GM18520 (cell line): ENCODE measurements at regions not wholly inside any gene's neighbourhood (a gene's known extent, or its start where the extent isn't known, plus 50 kb on each side); places are given as distances from the start of the nearest gene placed in this dataset.
"Not testable (repeated sequence)": the region's sequence is repeated elsewhere in the genome, so short reads cannot be mapped to it uniquely, and the experiment has no call there.

Experiments used
- ATAC-seq: cut with Tn5 transposase; IDR thresholded peaks from one replicate; pipeline ENCODE4 v1.9.1; 2021; ENCODE audit not compliant: unreplicated experiment

GRCh38 chr13:56015919-56016318 is 1124.8 kb upstream of the PRR20A start:
- ATAC-seq, result no peak

GRCh38 chr13:56019606-56020005 is 1121.1 kb upstream of the PRR20A start:
- ATAC-seq, result no peak

GRCh38 chr13:56020425-56020824 is 1120.3 kb upstream of the PRR20A start:
- ATAC-seq, result no peak

- no peak for ATAC-seq
Observed at GRCh38 chr13:56039992-56040391, 1100.7 kb upstream of the PRR20A start.

- ATAC-seq, result no peak
Observed at GRCh38 chr13:56066321-56066720, 1074.4 kb upstream of the PRR20A start.

GRCh38 chr13:56102641-56103040 is 1038.1 kb upstream of the PRR20A start:
- no peak for ATAC-seq

GRCh38 chr13:56110751-56111150 is 1030.0 kb upstream of the PRR20A start:
- no peak for ATAC-seq

- ATAC-seq, result no peak
Observed at GRCh38 chr13:56134524-56134923, 1006.2 kb upstream of the PRR20A start.

GRCh38 chr13:56166864-56167263 is 973.9 kb upstream of the PRR20A start:
- ATAC-seq, result no peak

GRCh38 chr13:56168581-56168980 is 972.1 kb upstream of the PRR20A start:
- ATAC-seq, result no peak

GRCh38 chr13:56173346-56173745 is 967.4 kb upstream of the PRR20A start:
- ATAC-seq, result no peak

- ATAC-seq, result no peak
Observed at GRCh38 chr13:56182598-56182997, 958.1 kb upstream of the PRR20A start.

- no peak for ATAC-seq
Observed at GRCh38 chr13:56187331-56187730, 953.4 kb upstream of the PRR20A start.

GRCh38 chr13:56188582-56188981 is 952.1 kb upstream of the PRR20A start:
- not testable (repeated sequence) for ATAC-seq

- ATAC-seq, result no peak
Observed at GRCh38 chr13:56189439-56189838, 951.3 kb upstream of the PRR20A start.

GRCh38 chr13:56189978-56190377 is 950.7 kb upstream of the PRR20A start:
- ATAC-seq, result no peak

GRCh38 chr13:56198350-56198749 is 942.4 kb upstream of the PRR20A start:
- no peak for ATAC-seq

- no peak for ATAC-seq
Observed at GRCh38 chr13:56201834-56202233, 938.9 kb upstream of the PRR20A start.

GRCh38 chr13:56216221-56216620 is 924.5 kb upstream of the PRR20A start:
- no peak for ATAC-seq

- ATAC-seq, result no peak
Observed at GRCh38 chr13:56247692-56248091, 893.0 kb upstream of the PRR20A start.

- ATAC-seq, result no peak
Observed at GRCh38 chr13:56271686-56272085, 869.0 kb upstream of the PRR20A start.

GRCh38 chr13:56283262-56283828 is 857.4 kb upstream of the PRR20A start:
- ATAC-seq, result no peak

GRCh38 chr13:56299650-56300049 is 841.1 kb upstream of the PRR20A start:
- no peak for ATAC-seq

GRCh38 chr13:56314765-56315164 is 826.0 kb upstream of the PRR20A start:
- no peak for ATAC-seq
